Hematopoietic multipotent progenitor cell treated with erythropoietin and hydrocortisone succinate and interleukin-3 and kit ligand, for 17 days (in vitro differentiated cells): ENCODE measurements at regions not wholly inside any gene's neighbourhood (a gene's known extent, or its start where the extent isn't known, plus 50 kb on each side); places are given as distances from the start of the nearest gene placed in this dataset.
"Not testable (repeated sequence)": the region's sequence is repeated elsewhere in the genome, so short reads cannot be mapped to it uniquely, and the experiment has no call there.

ENCODE experiments used
- DNase-seq: peaks from one replicate; pipeline ENCODE4 v3.0.0-alpha.2; 2015; ENCODE audit warnings: low spot score

DNA sequence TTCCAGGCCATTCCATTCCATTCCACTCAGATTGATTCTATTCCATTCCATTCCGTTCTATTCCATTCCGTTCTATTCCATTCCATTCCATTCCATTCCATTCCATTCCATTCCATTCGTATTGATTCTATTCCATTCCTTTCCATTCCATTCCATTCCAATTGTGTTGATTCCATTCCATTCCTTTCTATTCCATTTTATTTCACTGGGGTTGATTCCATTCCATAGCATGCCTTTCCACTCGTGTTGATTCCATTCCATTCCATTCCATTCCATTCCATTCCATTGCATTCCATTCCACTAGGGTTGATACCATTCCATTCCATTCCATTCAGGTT lies 1142.3 kb downstream of the RPIA start:
- DNase-seq, result peak; percentile 49

DNA sequence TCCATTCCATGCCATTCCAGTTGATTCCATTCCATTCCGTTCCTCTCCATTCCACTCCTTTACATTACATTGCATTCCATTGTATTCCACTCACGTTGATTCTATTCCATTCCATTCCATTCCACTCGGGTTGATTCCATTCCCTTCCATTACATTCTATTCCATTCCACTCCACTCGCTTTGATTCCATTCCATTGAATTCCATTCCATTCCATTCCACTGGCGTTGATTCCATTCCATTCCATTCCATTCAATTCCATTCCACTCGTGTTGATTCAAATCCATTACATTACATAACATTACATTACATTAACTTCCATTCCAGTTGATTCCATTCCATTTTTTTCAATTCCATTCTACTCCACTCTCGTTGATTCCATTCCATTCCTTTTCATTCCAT lies 1142.8 kb downstream of the RPIA start:
- DNase-seq, result no peak

DNA sequence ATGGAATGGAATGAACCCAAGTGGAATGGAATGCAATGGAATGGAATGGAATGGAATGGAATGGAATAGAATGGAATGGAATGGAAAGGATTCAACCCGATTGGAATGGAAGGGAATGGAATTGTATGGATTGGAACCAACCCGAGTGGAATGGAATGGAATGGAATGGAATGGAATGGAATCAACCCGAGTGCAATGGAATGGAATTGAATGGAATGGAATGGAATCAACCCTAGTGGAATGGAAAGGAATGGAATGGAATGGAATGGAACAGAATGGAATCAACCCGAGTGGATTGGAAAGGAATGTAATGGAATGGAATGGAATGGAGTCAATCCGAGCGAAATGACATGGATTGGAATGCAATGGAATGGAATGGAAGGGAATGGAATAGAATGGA lies 1144.9 kb downstream of the RPIA start:
- peak; percentile 56 for DNase-seq

DNA sequence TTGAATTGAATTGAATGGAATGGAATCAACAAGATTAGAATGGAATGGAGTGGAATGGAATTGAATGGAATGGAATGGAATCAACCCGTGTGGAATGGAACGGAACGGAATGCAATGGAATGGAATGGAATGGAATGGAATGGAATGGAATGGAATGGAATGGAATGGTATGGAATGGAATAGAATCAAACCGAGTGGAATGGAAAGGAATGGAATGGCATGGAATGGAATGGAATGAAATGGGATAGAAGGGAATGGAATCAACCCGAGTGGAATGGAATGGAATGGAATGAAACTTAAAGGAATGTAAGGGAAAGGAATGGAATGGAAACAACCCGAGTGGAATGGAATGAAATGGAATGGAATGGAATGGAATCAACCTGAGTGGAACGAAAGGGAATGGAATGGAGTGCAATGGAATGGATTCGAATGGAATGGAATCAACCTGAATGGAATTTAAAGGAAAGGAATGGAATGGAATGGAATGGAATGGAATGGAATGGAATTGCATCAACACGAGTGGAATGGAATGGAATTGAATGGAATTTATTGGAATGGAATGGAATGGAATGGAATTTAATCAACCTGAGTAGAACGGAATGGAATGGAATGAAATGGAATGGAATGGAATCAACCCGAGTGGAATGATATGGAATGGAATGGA lies 1146.6 kb downstream of the RPIA start:
- DNase-seq, result no peak

DNA sequence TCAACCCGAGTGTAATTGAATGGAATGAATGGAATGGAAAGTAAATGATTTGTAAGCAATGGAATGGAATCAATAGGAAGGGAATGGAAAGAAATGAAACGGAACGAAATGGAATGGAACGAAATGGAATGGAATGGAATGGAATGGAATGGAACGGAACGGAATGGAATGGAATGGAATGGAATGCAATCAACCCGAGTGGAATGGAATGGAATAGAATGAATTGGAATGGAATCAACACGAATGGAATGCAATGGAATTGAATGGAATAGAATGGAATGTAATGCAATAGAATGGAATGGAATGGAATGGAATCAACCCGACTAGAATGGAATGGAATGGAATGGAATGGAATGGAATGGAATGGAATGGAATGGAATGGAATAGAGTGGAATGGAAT lies 1148.7 kb downstream of the RPIA start:
- not testable (repeated sequence) for DNase-seq

DNA sequence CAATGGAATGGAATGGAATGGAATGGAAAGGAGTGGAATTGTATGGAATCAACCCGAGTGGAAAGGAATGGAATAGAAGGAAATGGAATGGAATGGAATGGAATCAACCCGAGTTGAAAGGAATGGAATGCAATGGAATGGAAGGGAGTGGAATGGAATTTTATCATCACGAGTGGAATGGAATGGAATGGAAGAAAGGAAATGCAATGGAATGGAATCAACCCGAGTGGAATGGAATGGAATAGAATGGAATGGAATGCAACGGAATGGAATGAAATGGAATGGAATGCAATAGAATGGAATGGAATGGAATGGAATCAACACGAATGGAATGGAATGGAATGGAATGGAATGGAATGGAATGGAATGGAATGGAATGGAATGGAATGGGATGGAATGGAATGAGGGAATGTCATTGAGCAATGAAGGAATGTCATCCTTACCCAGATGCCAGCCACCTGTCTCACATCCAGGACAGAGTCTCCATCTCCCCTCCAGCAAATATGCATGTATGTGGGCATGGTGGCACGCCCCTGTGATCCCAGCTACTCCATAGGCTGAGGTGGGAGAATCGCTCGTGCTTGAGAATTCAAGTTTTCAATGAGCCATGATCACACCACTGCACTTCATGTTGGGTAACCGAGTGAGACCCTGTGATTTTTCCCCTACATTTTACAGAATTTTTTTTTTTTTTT lies 1149.5 kb downstream of the RPIA start:
- DNase-seq, result not testable (repeated sequence)

DNA sequence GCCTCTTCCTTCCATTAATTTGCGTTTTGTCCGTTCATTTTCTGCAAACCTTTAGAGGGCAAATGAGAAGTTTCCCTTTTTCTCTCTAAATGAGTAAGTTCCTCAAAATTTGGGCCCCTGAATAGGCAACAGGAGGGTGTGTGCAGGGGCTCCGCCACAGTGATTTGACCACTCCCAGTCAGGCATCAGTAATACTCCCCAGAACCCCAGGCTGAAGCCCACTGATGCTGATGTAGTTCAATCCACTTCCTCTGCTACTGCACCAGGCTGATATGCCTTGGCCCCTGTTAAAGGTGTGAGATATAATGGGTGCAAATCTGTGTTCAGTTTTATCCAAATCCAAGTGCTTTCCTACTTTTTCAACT lies 1150.0 kb downstream of the RPIA start:
- no peak for DNase-seq

DNA sequence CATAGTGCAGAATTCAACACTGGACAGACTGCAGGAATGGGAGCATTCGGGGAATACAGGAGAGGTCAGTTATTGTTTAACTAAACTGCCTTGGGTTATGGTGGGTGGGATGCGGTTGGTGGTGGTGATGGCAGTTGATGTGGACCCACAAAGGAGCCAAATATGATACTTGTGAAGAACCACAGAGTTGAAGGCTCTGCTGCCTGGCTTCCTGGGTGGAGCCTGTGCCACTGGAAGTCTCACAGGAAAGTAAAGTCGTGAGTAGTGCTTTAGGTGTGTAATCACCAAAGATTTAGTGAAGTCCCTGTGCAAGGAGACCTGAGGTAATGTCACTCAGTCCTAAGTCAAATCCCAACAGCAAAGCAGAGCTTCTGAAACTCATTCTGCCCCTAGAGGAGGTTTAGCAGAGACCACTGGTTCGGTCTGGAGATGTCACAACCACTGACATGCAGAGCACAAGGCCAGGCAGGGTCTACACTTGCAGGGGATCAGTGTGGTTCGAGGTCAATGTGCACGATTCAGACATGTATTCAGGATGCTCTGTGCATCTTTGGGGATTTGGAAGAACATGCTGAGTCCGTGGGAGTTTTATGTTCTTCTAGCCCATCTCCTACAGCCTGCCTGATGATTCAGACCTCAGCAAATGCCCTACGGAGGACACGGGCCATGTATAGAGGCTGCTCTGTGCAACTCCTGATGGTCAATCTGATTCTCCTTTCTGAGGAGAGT lies 1150.9 kb downstream of the RPIA start:
- no peak for DNase-seq

DNA sequence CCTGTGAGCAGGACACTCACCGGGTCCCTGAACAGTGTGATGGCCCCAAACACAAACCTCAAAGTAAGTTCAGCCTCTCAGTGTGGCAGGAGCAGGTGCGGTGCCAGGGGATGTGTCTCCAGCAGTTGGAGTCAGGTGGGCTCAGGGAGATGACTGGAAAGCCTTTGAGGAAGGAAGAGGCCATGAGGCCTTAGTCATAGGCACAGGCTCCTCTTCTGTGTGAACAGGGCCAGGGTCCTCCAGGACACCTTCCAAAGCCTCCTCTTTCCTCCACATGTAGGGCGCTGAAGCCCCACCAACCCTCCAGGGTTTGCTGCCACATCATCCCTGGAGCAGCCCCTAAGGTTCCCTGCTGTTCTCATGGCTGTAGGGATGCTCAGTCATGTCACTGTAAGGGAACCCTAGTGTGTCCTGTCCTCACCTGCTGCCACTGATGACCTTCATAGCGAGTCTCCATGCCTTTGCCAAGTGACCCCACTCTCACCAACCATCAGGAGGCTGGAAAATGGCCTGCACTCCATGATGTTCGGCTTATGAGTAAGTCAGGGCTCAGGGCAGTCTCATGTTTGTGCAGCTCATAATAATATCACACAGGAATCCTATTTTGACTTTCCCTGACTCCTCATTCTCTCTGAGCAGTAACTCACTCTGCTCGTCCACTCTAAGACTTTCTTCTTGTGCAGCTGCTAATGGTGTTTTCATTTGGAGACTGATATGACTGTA lies 1152.9 kb downstream of the RPIA start:
- DNase-seq, result no peak

DNA sequence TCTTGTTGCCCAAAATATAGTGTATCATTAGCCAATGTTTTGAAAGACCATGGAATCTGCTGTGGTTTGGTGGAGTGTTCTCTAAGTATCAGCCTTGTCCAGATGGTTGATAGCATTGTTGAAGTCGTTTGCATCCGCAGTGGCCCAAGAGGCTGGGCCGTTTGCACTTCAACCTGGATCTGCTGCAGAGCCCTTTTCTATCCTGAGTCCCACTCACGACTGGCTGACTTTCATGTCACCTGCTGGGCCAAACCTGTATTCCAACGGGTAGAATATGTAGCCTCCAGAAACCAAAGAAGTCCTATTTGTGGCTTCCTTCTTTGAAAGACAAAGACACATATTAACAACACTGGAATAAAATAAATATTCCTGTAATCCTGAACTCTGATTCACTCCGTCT lies 1154.1 kb downstream of the RPIA start:
- DNase-seq, result no peak

DNA sequence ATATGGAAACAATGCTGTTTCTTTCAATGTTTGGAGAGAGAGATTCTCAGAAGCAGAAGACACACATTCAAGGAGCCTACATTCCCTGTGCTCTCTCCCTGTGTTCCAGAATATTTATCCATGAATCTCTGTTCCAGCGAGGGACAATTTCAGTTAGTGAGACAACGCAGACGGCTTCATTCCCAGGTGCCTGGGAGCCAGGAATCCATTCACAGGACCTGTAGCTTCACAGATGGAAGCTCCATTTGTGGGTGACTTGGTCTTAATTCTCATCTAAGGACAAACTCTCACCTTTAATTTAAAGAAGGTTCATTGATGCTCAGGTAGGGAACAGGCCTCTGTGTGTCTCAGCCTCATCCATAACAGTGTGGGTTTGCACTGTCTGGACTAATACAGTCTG lies 1156.6 kb downstream of the RPIA start:
- no peak for DNase-seq

DNA sequence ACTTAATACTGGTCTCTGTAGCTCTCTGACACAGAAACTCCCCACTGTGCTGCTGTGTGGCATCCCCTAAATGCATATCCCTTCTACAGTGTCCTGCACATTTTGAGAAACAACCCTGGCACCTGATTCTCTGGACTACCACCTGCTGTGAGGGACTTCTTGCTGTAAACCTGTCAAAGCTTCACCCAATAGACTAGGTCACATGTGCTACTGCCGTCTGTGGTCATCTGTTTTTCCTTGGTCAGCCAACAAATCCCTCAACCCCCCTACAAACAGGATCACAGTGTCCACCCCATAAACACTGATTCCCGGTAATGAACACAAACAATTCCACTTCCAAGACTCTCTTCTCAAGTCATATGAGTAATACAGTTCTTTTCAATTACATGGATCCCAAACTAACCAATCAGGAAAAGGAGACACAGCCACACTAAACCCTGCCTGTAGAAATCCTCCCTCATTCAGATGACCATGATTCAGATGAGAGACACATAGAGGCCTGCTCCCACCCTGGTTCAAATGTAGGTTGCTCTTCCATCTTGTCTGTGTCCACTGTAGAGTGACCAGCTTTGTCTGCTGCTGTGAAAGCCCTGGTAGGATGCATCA lies 1157.4 kb downstream of the RPIA start:
- no peak for DNase-seq

DNA sequence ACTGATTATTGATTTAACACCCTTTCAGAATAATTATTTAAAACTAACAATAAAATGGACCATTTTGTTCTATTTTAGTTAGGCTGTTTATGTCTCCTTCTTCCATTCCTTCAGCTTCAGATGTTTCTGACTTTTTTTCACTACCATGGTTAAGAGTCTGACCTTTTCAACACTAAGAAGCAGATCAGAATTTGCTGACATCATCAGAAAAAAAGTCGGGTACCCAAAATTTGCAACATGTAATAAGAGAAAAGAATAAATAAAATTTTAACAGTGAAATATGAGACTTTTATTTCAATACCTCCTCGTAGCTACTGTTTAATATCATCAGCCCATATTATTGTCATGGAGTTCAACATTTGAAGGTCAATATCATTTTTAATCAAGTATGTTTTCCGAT lies 1158.3 kb downstream of the RPIA start:
- no peak for DNase-seq

DNA sequence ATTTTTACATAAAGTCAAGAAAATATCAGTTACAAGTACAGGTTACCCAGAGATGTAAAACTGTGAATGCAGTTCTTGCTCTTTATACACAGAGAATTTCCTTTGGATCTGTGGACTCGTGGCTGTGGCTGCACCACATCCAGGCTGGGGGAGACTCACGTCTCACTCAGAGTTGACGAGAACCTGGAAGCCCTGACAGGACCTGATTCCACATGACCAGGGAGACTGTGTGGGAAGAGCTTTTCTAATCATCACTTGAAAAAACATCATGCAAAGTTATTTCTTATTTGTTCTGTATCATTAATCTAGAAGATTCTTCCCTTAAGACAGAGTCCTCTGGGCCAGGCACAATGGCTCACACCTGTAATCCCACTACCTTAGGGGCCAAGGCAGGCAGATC lies 1159.0 kb downstream of the RPIA start:
- DNase-seq, result no peak

DNA sequence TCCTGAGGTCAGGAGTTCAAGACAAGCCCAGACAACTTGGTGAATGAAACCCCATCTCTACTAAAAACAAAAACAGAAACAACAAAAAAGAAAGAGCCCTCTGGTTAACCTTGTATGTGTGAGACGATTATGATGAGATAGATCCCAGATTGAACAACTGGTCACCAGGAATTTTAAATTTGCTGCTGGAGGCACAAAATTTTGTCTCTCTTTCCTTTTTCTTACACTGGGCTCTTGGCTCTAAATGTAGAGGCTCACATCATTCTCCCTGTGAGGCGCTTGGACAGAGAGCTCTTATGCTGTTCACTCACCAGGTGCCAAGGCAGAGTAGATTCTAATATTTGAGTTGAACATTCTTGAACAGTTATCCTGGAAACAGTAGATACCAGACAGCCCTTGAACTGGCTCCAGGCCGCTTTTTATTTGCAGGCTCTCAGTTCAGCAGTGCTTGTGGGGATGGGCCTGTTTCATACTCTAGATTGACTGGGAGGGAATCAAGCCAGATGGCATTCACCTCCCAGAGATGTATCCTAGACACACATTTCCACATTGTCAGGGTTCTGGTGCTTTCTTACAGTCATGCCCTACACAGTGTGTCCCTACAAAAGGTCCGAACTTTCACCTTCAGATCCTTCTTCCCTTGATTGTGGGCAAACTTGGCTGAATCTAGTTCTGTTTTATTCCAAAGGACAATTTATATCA lies 1159.6 kb downstream of the RPIA start:
- DNase-seq, result no peak

DNA sequence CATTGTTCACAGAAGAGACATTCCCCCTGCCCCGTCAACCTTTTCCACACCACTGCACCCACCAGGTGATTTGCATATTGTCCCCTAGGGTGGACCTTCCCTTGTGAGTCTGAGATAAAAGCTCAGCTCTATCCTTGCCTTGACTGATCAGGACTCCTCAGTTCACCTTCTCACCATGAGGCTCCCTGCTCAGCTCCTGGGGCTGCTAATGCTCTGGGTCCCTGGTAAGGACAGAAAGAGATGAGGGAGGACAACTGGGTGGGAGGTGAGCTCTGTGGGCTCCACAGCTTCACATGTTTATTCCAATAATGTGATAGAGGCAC lies 1160.1 kb downstream of the RPIA start:
- no peak for DNase-seq

DNA sequence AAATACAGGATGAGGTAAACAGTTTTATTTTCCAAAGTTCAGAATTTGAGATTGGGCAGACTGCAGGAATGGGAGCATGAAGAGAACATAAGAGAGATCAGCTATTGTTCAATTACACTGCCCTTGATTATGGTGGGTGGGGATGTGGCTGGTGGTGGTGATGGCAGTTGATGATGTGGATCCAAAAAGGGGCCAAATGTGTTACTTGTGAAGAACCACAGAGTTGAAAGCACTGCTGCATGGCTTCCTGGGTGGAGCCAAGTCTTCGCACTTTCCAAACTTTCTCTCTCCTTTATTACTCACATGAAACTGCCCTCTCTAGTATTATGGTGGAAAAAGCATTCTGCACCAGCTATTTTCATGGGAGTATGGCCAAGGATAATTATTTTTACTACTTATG lies 1162.0 kb downstream of the RPIA start:
- not testable (repeated sequence) for DNase-seq

DNA sequence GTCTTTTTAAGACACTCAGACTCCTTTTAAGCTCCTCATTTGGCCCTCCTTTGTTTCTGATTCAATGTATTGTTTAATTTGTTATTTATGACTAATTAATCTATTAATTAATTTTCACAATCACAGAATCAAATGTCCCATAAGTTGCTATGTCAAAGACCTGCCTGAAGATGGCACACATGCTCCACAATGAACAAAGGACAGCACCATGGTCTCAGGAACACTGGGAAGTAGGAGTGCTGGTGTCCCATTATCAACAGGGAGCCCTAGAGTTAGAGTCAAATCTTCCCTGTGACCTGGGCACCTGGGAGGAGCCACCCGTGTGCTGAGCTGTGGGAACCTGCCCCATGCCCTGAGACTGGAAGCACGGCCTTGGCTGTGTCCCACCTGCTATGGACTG lies 1164.3 kb downstream of the RPIA start:
- DNase-seq, result not testable (repeated sequence)

DNA sequence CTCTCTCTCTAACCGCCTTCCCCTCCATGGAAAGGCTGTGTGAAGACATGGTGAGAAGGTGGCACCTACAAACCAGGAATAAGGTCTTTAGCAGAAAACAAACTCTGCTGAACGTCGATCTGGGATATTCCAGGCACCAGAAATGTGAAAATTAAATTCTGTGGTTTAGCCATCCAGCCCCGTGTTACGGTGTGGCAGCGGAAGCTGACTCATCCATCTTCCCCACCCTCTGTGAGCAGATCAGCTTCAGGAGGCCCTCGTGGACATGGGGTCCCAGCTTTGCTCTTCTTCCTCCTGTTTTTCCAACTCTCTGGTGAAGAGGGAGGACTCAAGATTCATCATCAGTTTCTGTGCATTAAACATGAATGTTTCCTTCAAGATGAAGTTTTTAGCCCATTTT lies 1164.8 kb downstream of the RPIA start:
- not testable (repeated sequence) for DNase-seq

DNA sequence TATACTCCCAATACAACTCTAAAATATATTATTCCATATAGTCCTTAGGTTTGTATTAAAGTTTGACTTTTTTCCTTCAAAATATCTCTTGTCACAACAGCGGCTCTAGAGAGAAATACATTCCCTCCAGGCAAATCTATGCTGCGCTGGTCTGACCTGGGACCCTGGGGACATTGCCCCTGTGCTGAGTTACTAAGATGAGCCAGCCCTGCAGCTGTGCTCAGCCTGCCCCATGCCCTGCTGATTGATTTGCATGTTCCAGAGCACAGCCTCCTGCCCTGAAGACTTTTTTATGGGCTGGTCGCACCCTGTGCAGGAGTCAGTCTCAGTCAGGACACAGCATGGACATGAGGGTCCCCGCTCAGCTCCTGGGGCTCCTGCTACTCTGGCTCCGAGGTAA lies 1170.7 kb downstream of the RPIA start:
- DNase-seq, result not testable (repeated sequence)

DNA sequence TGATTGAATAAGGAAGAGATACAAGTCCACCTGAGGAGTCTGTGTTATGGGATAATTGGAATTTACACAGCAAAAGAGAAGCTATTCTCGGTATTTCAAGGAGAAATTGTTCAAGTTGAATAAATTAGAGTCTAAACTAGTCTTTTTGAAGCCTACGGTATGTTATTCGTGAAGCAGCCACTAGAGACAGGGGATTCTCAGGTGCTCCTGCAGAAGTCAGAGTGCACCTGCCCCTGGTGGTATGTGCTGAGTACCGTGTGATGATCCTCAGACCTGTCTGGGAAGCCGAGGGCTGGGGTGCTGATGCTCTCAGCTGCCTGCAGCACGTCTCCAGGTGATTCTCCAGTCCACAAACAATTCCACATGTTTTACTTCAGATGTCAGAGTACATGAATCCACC lies 1171.7 kb downstream of the RPIA start:
- not testable (repeated sequence) for DNase-seq
